Activated naive CD8-positive, alpha-beta T cell treated with anti-CD3 and anti-CD28 coated beads, Interleukin-2, amount 10 ng/mL, durations not matched to agents 7 days and 5 days (primary cell): ENCODE measurements at regions not wholly inside any gene's neighbourhood (a gene's known extent, or its start where the extent isn't known, plus 50 kb on each side); places are given as distances from the start of the nearest gene placed in this dataset.

Experiments
- ATAC-seq: fragments of 150-1000 bp; cut with Tn5 transposase; one replicate; pipeline ENCODE4 v1.10.0; 2021; ENCODE audit warnings: low read depth, moderate library complexity
- POLR2A ChIA-PET: fragments of 350-600 bp; sonication (Branson Sonifier 250); formaldehyde crosslinking; loops from one replicate; lab custom pipeline; 2021; ENCODE audit warnings: antibody characterized with exemption; lab: Charles Lee
- DNase-seq: peaks from one replicate; pipeline ENCODE4 v3.0.0; 2021
- H3K27ac Mint-ChIP-seq: one replicate; pipeline ENCODE4 v1.8.0; 2022; ENCODE audit warnings: mild to moderate bottlenecking, mixed read lengths
- H3K27me3 Mint-ChIP-seq: one replicate; pipeline ENCODE4 v1.8.0; 2022; ENCODE audit warnings: mild to moderate bottlenecking, moderate library complexity, mixed read lengths
- H3K36me3 Mint-ChIP-seq: one replicate; pipeline ENCODE4 v1.8.0; 2021; ENCODE audit warnings: mild to moderate bottlenecking, mixed read lengths
- H3K4me1 Mint-ChIP-seq: one replicate; pipeline ENCODE4 v1.8.0; 2021; ENCODE audit warnings: mixed read lengths
- H3K4me3 Mint-ChIP-seq: one replicate; pipeline ENCODE4 v1.8.0; 2022; ENCODE audit warnings: mild to moderate bottlenecking, moderate library complexity, mixed read lengths
- H3K9me3 Mint-ChIP-seq: one replicate; pipeline ENCODE4 v1.8.0; 2021; ENCODE audit warnings: mixed read lengths

- H3K4me3 Mint-ChIP-seq = no peak overlapping the region
- no peak overlapping the region for H3K27ac Mint-ChIP-seq
- ATAC-seq (no peak), DNase-seq (no peak)
- H3K9me3 Mint-ChIP-seq = no peaks in the 10 kb centered on the region
- POLR2A ChIA-PET = interaction anchor here (4.0 kb wide), 1 partner anchor 76 kb away, joined by 29 read pairs; no protein-coding TSS in a partner anchor
- H3K36me3 Mint-ChIP-seq = peaks cover 17% of the 10 kb centered on the region
- H3K4me1 Mint-ChIP-seq = peaks cover 38% of the 10 kb centered on the region
- no peaks in the 10 kb centered on the region for H3K27me3 Mint-ChIP-seq
Measured at GRCh38 chr1:198933515-198934222, 294.8 kb downstream of the PTPRC start.

- no peaks in the 10 kb centered on the region for H3K9me3 Mint-ChIP-seq
- ATAC-seq (no peak), DNase-seq (no peak)
- H3K36me3 Mint-ChIP-seq = peaks cover 12% of the 10 kb centered on the region
- no peak overlapping the region for H3K4me3 Mint-ChIP-seq
- POLR2A ChIA-PET = interaction anchor here (1.5 to 4.0 kb wide), 4 partner anchors 32 to 252 kb away, joined by 4 to 29 read pairs (median 24); no protein-coding TSS in a partner anchor
- peaks cover 35% of the 10 kb centered on the region for H3K4me1 Mint-ChIP-seq
- no peak overlapping the region for H3K27ac Mint-ChIP-seq
- H3K27me3 Mint-ChIP-seq = no peaks in the 10 kb centered on the region
Measured at GRCh38 chr1:198934426-198934825, 295.6 kb downstream of the PTPRC start.

- Mint-ChIP-seq H3K36me3 (peaks cover 13% of the 10 kb centered on the region), H3K4me1 (peaks cover 32% of the 10 kb centered on the region), H3K4me3 (no peak overlapping the region), H3K27me3 (no peaks in the 10 kb centered on the region), H3K9me3 (peaks cover under 1% of the 10 kb centered on the region), H3K27ac (no peak overlapping the region)
- POLR2A ChIA-PET = interaction anchor here (1.0 to 4.0 kb wide), 8 partner anchors 16 to 296 kb away, joined by 3 to 29 read pairs (median 5); partner anchors contain the start of gene PTPRC
- ATAC-seq (peak; percentile 24), DNase-seq (peak; percentile 76)
Measured at GRCh38 chr1:198934901-198935305, 296.1 kb downstream of the PTPRC start.

GRCh38 chr1:198935306-198935921 lies 296.6 kb downstream of the PTPRC start:
- H3K4me3 Mint-ChIP-seq = no peak overlapping the region
- H3K36me3 Mint-ChIP-seq = peaks cover 14% of the 10 kb centered on the region
- no peak overlapping the region for H3K27ac Mint-ChIP-seq
- ATAC-seq = peak; percentile 16
- peak; percentile 65 for DNase-seq
- peaks cover 2% of the 10 kb centered on the region for H3K9me3 Mint-ChIP-seq
- POLR2A ChIA-PET = interaction anchor here (0.7 to 4.0 kb wide), 20 partner anchors 11 to 297 kb away, joined by 3 to 29 read pairs (median 5); partner anchors contain the start of gene PTPRC
- no peaks in the 10 kb centered on the region for H3K27me3 Mint-ChIP-seq
- peaks cover 26% of the 10 kb centered on the region for H3K4me1 Mint-ChIP-seq

GRCh38 chr1:198936371-198937083 lies 297.7 kb downstream of the PTPRC start:
- Mint-ChIP-seq H3K4me1 (peaks cover 22% of the 10 kb centered on the region), H3K4me3 (no peak overlapping the region), H3K27ac (peak overlapping the region; percentile 91), H3K27me3 (no peaks in the 10 kb centered on the region), H3K36me3 (peaks cover 19% of the 10 kb centered on the region), H3K9me3 (peaks cover 4% of the 10 kb centered on the region)
- ATAC-seq = no peak
- POLR2A ChIA-PET = interaction anchor here (0.7 to 4.0 kb wide), 32 partner anchors 10 to 307 kb away, joined by 3 to 29 read pairs (median 4); partner anchors contain the start of gene PTPRC
- DNase-seq = no peak

GRCh38 chr1:198937231-198938031 lies 298.6 kb downstream of the PTPRC start:
- peak; percentile 51 for DNase-seq
- peaks cover 20% of the 10 kb centered on the region for H3K4me1 Mint-ChIP-seq
- peak overlapping the region; percentile 91 for H3K27ac Mint-ChIP-seq
- peaks cover 4% of the 10 kb centered on the region for H3K9me3 Mint-ChIP-seq
- POLR2A ChIA-PET = interaction anchor here (0.7 to 4.0 kb wide), 25 partner anchors 9 to 306 kb away, joined by 3 to 29 read pairs (median 4); no protein-coding TSS in a partner anchor
- H3K4me3 Mint-ChIP-seq = no peak overlapping the region
- no peaks in the 10 kb centered on the region for H3K27me3 Mint-ChIP-seq
- H3K36me3 Mint-ChIP-seq = peaks cover 16% of the 10 kb centered on the region
- ATAC-seq = peak; percentile 92

GRCh38 chr1:198939286-198939685 lies 300.4 kb downstream of the PTPRC start:
- no peak for DNase-seq
- ATAC-seq = no peak
- Mint-ChIP-seq H3K4me1 (peaks cover 9% of the 10 kb centered on the region), H3K9me3 (peaks cover 4% of the 10 kb centered on the region), H3K27me3 (no peaks in the 10 kb centered on the region), H3K27ac (no peak overlapping the region), H3K36me3 (peaks cover 6% of the 10 kb centered on the region), H3K4me3 (no peak overlapping the region)
- POLR2A ChIA-PET = interaction anchor here (1.2 kb wide), 1 partner anchor 103 kb away, joined by 3 read pairs; no protein-coding TSS in a partner anchor

GRCh38 chr1:198939956-198940355 lies 301.1 kb downstream of the PTPRC start:
- no peak for ATAC-seq
- Mint-ChIP-seq H3K4me3 (no peak overlapping the region), H3K27ac (no peak overlapping the region), H3K27me3 (no peaks in the 10 kb centered on the region), H3K36me3 (peaks cover 6% of the 10 kb centered on the region), H3K9me3 (peaks cover 4% of the 10 kb centered on the region), H3K4me1 (peaks cover 9% of the 10 kb centered on the region)
- DNase-seq = no peak
- POLR2A ChIA-PET = interaction anchor here (0.6 kb wide), 1 partner anchor 21 kb away, joined by 4 read pairs; no protein-coding TSS in a partner anchor

- H3K27ac Mint-ChIP-seq = no peak overlapping the region
- H3K9me3 Mint-ChIP-seq = peaks cover 4% of the 10 kb centered on the region
- H3K36me3 Mint-ChIP-seq = peaks cover 12% of the 10 kb centered on the region
- H3K4me3 Mint-ChIP-seq = no peak overlapping the region
- H3K4me1 Mint-ChIP-seq = peaks cover 9% of the 10 kb centered on the region
- H3K27me3 Mint-ChIP-seq = no peaks in the 10 kb centered on the region
- DNase-seq (no peak), ATAC-seq (no peak)
- POLR2A ChIA-PET = no interaction called here
Measured at GRCh38 chr1:198942466-198942865, 303.6 kb downstream of the PTPRC start.

GRCh38 chr1:198943484-198944187 lies 304.8 kb downstream of the PTPRC start:
- ATAC-seq = no peak
- no peak overlapping the region for H3K27ac Mint-ChIP-seq
- POLR2A ChIA-PET = interaction anchor here (0.6 kb wide), 1 partner anchor 18 kb away, joined by 3 read pairs; no protein-coding TSS in a partner anchor
- H3K36me3 Mint-ChIP-seq = peaks cover 12% of the 10 kb centered on the region
- H3K9me3 Mint-ChIP-seq = peaks cover 4% of the 10 kb centered on the region
- DNase-seq = no peak
- no peak overlapping the region for H3K4me3 Mint-ChIP-seq
- H3K4me1 Mint-ChIP-seq = peaks cover 2% of the 10 kb centered on the region
- H3K27me3 Mint-ChIP-seq = no peaks in the 10 kb centered on the region

- DNase-seq (no peak), ATAC-seq (no peak)
- POLR2A ChIA-PET = interaction anchor here (2.4 kb wide), 1 partner anchor 11 kb away, joined by 10 read pairs; no protein-coding TSS in a partner anchor
- no peaks in the 10 kb centered on the region for H3K27me3 Mint-ChIP-seq
- peaks cover 11% of the 10 kb centered on the region for H3K36me3 Mint-ChIP-seq
- no peak overlapping the region for H3K4me3 Mint-ChIP-seq
- no peak overlapping the region for H3K27ac Mint-ChIP-seq
- no peaks in the 10 kb centered on the region for H3K9me3 Mint-ChIP-seq
- H3K4me1 Mint-ChIP-seq = peaks cover 6% of the 10 kb centered on the region
Measured at GRCh38 chr1:198947456-198947855, 308.6 kb downstream of the PTPRC start.
